NT2/D1 (cell line): ENCODE measurements at regions not wholly inside any gene's neighbourhood (a gene's known extent, or its start where the extent isn't known, plus 50 kb on each side); places are given as distances from the start of the nearest gene placed in this dataset.

Experiments used
- DNase-seq: peaks from one replicate; pipeline ENCODE4 v3.0.0-alpha.2; 2011; ENCODE audit warnings: low read depth, low spot score
- H3K27me3 ChIP-seq: 2 replicates; pipeline ENCODE4 v1.6.0; 2011; ENCODE audit warnings: mild to moderate bottlenecking; ENCODE audit not compliant: insufficient read length, insufficient read depth
- H3K36me3 ChIP-seq: 2 replicates; pipeline ENCODE4 v1.6.1; 2011; ENCODE audit warnings: mild to moderate bottlenecking, low read length, mixed read lengths; ENCODE audit not compliant: insufficient read depth, insufficient read length
- H3K4me1 ChIP-seq: 2 replicates; pipeline ENCODE4 v1.5.1; 2011; ENCODE audit not compliant: insufficient read depth, insufficient read length
- H3K4me3 ChIP-seq: 2 replicates; pipeline ENCODE4 v1.5.1; 2011; ENCODE audit warnings: low read depth; ENCODE audit not compliant: insufficient read length
- H3K9ac ChIP-seq: 2 replicates; pipeline ENCODE4 v1.6.0; 2011; ENCODE audit warnings: low read depth; ENCODE audit not compliant: insufficient read length
- H3K9me3 ChIP-seq: 2 replicates; pipeline ENCODE4 v1.5.1; 2011; ENCODE audit warnings: mild to moderate bottlenecking, low read length; ENCODE audit not compliant: insufficient read depth
- SUZ12 ChIP-seq: IDR thresholded peaks from 2 replicates; pipeline ENCODE4 v1.6.1; 2011; ENCODE audit not compliant: insufficient read length, insufficient read depth; ENCODE audit errors: extremely low read depth
- YY1 ChIP-seq: IDR thresholded peaks from 2 replicates; pipeline ENCODE4 v1.6.1; 2011; ENCODE audit not compliant: insufficient read length, insufficient read depth
- ZNF274 ChIP-seq: IDR thresholded peaks from 2 replicates; pipeline ENCODE4 v1.6.1; 2011; ENCODE audit warnings: mild to moderate bottlenecking, low read depth, low read length

DNA sequence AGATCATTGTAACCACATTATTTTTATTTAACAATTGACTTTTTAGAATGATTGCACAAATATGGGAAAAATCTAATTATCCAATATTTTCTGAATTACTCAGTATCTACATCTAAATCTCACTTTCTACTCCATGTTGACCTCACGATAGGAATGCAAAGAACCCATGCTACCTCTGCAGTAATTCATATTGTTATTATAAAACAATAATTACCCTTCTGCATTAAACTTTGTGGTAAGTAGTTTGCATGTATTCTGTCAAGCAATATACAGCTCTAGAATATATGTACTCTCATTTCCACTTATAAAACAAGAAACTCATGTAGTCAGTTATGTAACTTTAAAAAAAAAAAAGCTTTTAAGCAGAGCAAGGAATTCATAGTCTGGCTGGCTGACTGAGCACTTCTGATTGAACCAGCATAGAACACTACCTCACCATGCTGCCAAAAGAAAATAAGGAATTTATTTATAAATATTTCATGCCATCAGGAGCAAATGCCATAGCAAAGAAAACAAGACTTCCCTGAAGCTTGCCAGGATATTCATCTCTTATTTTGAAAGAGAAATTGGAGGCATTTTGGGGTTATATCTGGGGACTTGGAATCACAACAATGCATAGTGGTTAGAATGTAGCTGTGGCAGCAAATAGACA lies 895.7 kb downstream of the XPNPEP1 start:
- H3K4me3 ChIP-seq = no peak overlapping the region
- TF ChIP-seq YY1 = no peak
- no peak for TF ChIP-seq ZNF274
- no peak for TF ChIP-seq SUZ12

DNA sequence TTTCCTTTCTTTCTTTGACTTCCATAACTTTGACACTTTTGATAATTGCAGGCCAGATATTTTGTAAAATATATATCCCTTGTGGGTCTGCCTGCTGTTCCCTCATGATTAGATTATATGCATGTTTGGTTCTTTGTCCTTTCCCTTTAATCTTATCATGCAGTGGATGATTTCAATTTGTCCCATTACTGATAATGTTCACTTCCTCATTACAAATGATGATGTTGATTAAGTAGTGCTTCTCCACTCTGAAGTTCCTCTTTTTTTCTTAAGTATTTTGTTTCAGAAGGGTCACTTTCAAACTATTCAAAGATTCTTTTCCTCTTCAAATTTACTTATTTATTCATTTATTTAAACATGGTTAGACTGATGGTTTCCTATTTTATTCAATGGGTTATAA lies 898.1 kb downstream of the XPNPEP1 start:
- no peak for DNase-seq
- Histone ChIP-seq H3K36me3 (no peaks in the 10 kb centered on the region), H3K9ac (no peak overlapping the region), H3K4me3 (no peak overlapping the region), H3K27me3 (no peaks in the 10 kb centered on the region), H3K9me3 (no peaks in the 10 kb centered on the region), H3K4me1 (no peaks in the 10 kb centered on the region)
- TF ChIP-seq ZNF274 (no peak), YY1 (no peak), SUZ12 (no peak)

More for the DNA sequence above, 895.7 kb downstream of the XPNPEP1 start:
- Histone ChIP-seq H3K9me3 (no peaks in the 10 kb centered on the region), H3K9ac (no peak overlapping the region), H3K36me3 (no peaks in the 10 kb centered on the region), H3K4me1 (no peaks in the 10 kb centered on the region), H3K27me3 (no peaks in the 10 kb centered on the region)
- no peak for DNase-seq

- H3K9ac ChIP-seq = no peak overlapping the region
- no peaks in the 10 kb centered on the region for H3K4me1 ChIP-seq
- no peaks in the 10 kb centered on the region for H3K9me3 ChIP-seq
- no peaks in the 10 kb centered on the region for H3K36me3 ChIP-seq
- TF ChIP-seq ZNF274 (no peak), SUZ12 (no peak), YY1 (no peak)
- DNase-seq = no peak
- no peaks in the 10 kb centered on the region for H3K27me3 ChIP-seq
- no peak overlapping the region for H3K4me3 ChIP-seq
Measured at GRCh38 chr10:109022417-109023049, 900.8 kb downstream of the XPNPEP1 start.

GRCh38 chr10:109019001-109019424 lies 904.3 kb downstream of the XPNPEP1 start:
- no peak for DNase-seq
- Histone ChIP-seq H3K9ac (no peak overlapping the region), H3K36me3 (no peaks in the 10 kb centered on the region), H3K4me3 (no peak overlapping the region), H3K9me3 (no peaks in the 10 kb centered on the region), H3K4me1 (no peaks in the 10 kb centered on the region), H3K27me3 (no peaks in the 10 kb centered on the region)
- no peak for TF ChIP-seq ZNF274
- no peak for TF ChIP-seq SUZ12
- TF ChIP-seq YY1 = no peak

DNA sequence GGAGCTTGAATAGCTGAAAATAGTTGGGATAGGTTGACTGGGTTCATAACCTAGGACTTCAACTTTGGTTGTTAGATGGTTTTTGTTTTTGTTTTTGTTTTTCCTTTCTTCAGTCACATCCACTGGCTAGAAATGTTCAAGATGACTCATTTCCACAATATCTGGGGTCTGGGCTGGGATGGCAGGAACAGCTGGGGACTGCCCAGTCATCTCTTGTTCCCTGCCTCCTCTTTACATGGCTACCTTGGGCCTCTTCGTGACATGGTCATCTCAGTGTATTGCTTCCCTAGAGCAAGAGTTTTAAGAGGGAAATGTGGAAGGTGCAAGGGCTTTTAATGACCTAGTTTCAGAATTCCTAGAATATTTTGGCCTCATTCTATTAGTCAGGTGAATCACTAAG lies 915.8 kb downstream of the XPNPEP1 start:
- DNase-seq = no peak
- Histone ChIP-seq H3K4me3 (no peak overlapping the region), H3K36me3 (no peaks in the 10 kb centered on the region), H3K27me3 (no peaks in the 10 kb centered on the region), H3K4me1 (no peaks in the 10 kb centered on the region), H3K9me3 (no peaks in the 10 kb centered on the region), H3K9ac (no peak overlapping the region)
- TF ChIP-seq ZNF274 (no peak), SUZ12 (no peak), YY1 (no peak)

DNA sequence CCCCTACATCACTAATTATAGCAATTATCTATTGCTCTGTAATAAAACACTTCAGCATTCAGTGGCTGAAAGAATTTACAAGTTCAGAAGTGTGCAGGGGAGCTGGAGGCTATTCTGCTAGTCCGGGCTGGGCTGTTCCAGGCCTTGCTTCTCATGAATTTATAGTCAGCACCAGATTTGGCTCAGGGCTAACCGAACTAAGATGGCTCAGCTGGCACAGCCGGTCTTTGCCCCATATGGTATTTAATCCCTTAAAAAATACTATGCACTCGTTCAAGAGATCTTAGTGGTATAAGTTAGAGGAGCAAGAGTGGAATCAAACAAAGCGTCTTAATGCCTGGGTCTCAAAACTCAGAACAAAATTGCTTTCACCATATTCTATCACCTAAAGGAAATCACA lies 932.9 kb downstream of the XPNPEP1 start:
- no peak overlapping the region for H3K4me3 ChIP-seq
- no peaks in the 10 kb centered on the region for H3K27me3 ChIP-seq
- no peak overlapping the region for H3K9ac ChIP-seq
- H3K4me1 ChIP-seq = no peaks in the 10 kb centered on the region
- H3K36me3 ChIP-seq = no peaks in the 10 kb centered on the region
- no peaks in the 10 kb centered on the region for H3K9me3 ChIP-seq
- no peak for TF ChIP-seq ZNF274
- DNase-seq = no peak

DNA sequence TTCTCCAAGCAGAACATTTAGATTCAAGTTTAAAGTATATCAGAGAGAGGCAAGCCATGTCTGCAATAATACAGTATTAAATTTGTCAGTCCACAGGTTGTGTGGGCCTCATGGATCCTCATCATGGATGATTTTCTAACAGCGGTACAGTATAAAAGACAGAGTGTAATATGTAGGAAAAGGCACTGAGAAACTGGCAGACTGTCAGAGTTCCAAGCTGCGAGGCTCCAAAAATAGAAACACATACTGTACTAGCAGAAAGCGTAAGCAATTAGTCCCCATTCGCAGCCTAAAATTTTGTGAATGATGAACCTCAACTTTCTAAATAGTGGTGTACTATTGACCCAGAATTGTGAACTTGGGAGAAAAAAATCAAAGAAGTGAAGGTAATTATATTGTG lies 933.3 kb downstream of the XPNPEP1 start:
- H3K36me3 ChIP-seq = no peaks in the 10 kb centered on the region
- H3K27me3 ChIP-seq = no peaks in the 10 kb centered on the region
- TF ChIP-seq ZNF274 (no peak), SUZ12 (no peak), YY1 (no peak)
- no peak overlapping the region for H3K4me3 ChIP-seq
- no peaks in the 10 kb centered on the region for H3K9me3 ChIP-seq
- no peaks in the 10 kb centered on the region for H3K4me1 ChIP-seq
- DNase-seq = no peak
- H3K9ac ChIP-seq = no peak overlapping the region

GRCh38 chr10:108982159-108982558 lies 941.2 kb downstream of the XPNPEP1 start:
- Histone ChIP-seq H3K4me3 (no peak overlapping the region), H3K9ac (no peak overlapping the region), H3K36me3 (no peaks in the 10 kb centered on the region), H3K4me1 (no peaks in the 10 kb centered on the region), H3K27me3 (no peaks in the 10 kb centered on the region), H3K9me3 (no peaks in the 10 kb centered on the region)
- TF ChIP-seq ZNF274 (no peak), YY1 (no peak), SUZ12 (no peak)
- DNase-seq = no peak
